Esophagus (tissue), 2 donors: ENCODE measurements at regions not wholly inside any gene's neighbourhood (a gene's known extent, or its start where the extent isn't known, plus 50 kb on each side); places are given as distances from the start of the nearest gene placed in this dataset.
"Not testable (repeated sequence)": the region's sequence is repeated elsewhere in the genome, so short reads cannot be mapped to it uniquely, and the experiment has no call there.

Experiments
- H3K27ac ChIP-seq, 2 donors: one replicate each; pipeline ENCODE4 v1.5.1; 2013; ENCODE audit warnings: low read depth in 2 of 2, mild to moderate bottlenecking in 2 of 2, inconsistent platforms in 1 of 2, low read length in 1 of 2, moderate library complexity in 1 of 2
- H3K27me3 ChIP-seq, 2 donors: one replicate each; pipeline ENCODE4 v1.6.1; 2013; ENCODE audit warnings: low read length in 2 of 2, control low read depth in 1 of 2, mild to moderate bottlenecking in 1 of 2; ENCODE audit not compliant: insufficient read depth in 2 of 2, control insufficient read depth in 1 of 2
- H3K36me3 ChIP-seq, 2 donors: one replicate each; pipeline ENCODE4 v1.6.1; 2013; ENCODE audit warnings: low read length in 1 of 2; ENCODE audit not compliant: control insufficient read depth in 2 of 2, insufficient read depth in 2 of 2
- H3K4me1 ChIP-seq, 2 donors: one replicate each; pipeline ENCODE4 v1.6.1; 2013; ENCODE audit warnings: low read length in 1 of 2; ENCODE audit not compliant: control insufficient read depth in 2 of 2, insufficient read depth in 2 of 2
- H3K4me3 ChIP-seq, 2 donors: one replicate each; pipeline ENCODE4 v1.5.1; 2013; ENCODE audit warnings: low read length in 2 of 2, mild to moderate bottlenecking in 2 of 2, low read depth in 1 of 2, moderate library complexity in 1 of 2
- H3K9me3 ChIP-seq, 2 donors: one replicate each; pipeline ENCODE4 v1.6.1; 2013; ENCODE audit warnings: mild to moderate bottlenecking in 2 of 2, low read depth in 1 of 2, low read length in 1 of 2, moderate library complexity in 1 of 2; ENCODE audit not compliant: control insufficient read depth in 2 of 2, insufficient read depth in 1 of 2
- WGBS, 2 donors: extraction: QIAGEN DNeasy Blood & Tissue Kit; methylation state at CpG; one replicate each; pipeline ENCODE4 v1.1.7; 2013; 5-methylcytosine and 5-hydroxymethylcytosine counted together
- donor health status: healthy with polysubstance abuse.
- donor health status: Bipolar disorder and iron deficiency.

DNA sequence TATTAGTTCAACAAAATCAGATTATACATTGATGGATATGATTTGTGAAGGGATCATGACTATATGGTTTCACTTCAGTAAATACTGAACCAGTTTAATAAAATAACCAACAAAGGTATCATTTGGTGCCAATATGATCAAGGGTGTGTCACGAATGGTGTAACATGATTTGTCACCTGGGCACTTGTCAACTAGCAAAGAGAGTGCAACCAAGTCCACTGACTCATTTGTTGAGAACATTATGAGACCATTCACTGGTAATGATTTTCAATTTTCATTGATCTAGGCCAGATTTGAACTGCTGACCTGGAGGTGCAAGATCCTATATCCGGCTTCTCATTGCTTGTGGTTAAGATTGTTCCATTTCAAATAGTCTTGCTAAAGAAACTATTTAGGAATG, 1037.9 kb downstream of the ROBO2 start:
- no peaks in the 10 kb centered on the region for H3K27me3 ChIP-seq
- no peaks in the 10 kb centered on the region for H3K4me1 ChIP-seq
- no peak overlapping the region for H3K4me3 ChIP-seq
- no peaks in the 10 kb centered on the region for H3K9me3 ChIP-seq
- no peak overlapping the region for H3K27ac ChIP-seq
- 79 to 82% methylated on average over 2 of the region's 2 CpGs for WGBS, 2 donors
- no peaks in the 10 kb centered on the region for H3K36me3 ChIP-seq

DNA sequence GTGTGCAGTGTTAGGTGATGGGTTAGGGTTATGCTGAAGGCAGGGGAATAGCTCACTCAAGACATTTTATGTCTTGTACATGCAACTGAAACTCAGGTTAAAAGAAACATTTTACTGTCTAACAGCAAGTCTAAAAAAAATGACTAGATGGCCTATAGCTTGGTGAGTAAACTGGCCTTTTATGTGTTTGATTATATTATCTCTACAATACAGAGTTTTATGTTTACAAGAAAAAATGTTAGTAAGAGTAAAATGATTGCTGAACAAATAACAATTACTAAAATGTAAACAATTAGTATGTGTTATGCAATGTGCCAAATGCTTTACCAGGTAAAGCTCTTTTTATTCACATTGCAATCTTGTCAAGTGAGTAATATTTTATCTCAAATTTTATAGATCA, 1039.6 kb downstream of the ROBO2 start:
- Histone ChIP-seq H3K27ac (no peak overlapping the region), H3K36me3 (no peaks in the 10 kb centered on the region), H3K4me1 (no peaks in the 10 kb centered on the region), H3K4me3 (no peak overlapping the region), H3K27me3 (no peaks in the 10 kb centered on the region), H3K9me3 (no peaks in the 10 kb centered on the region)

DNA sequence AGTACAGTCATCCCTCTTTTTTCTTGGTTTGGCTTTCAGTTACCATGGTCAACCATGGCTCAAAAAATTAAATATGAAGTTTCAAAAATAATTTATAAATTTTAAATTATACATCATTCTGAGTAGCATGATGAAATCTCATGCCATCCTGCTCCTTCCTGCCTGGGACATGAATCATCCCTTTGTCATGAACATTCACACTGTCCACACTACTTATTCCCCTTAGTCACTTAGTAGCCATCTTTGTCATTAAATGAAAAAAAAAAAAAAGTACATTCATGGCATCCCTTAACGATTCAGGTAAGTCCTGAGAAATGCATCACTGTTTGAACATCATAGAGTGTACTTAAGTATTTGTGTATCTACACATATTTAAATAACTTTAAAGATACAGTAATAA, 1046.3 kb downstream of the ROBO2 start:
- H3K4me3 ChIP-seq: no peak overlapping the region
- H3K27ac ChIP-seq: no peak overlapping the region
- H3K9me3 ChIP-seq: no peaks in the 10 kb centered on the region
- no peaks in the 10 kb centered on the region for H3K4me1 ChIP-seq
- H3K36me3 ChIP-seq: no peaks in the 10 kb centered on the region
- H3K27me3 ChIP-seq: no peaks in the 10 kb centered on the region
- 77 to 82% methylated on average over 1 of the region's 1 CpG for WGBS, 2 donors

DNA sequence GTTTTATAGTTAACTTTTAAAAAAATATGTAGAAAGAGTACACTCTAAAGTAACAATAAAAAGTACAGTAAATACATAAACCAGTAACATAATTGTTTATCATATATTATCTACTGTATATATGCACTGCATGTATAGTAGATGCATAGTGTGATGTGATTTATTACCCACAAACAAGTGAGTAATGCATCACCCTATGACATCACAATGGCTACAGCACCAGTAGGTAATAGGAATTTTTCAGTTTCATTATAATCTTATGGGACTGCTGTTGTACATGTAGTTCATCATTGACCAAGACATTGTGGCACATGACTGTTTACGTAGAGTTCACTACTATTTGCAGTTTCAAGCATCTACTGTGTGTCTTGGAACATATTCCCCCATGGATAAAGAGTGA, 1047.2 kb downstream of the ROBO2 start:
- Histone ChIP-seq H3K27ac (no peak overlapping the region), H3K4me1 (no peaks in the 10 kb centered on the region), H3K9me3 (no peaks in the 10 kb centered on the region), H3K27me3 (no peaks in the 10 kb centered on the region), H3K4me3 (no peak overlapping the region), H3K36me3 (no peaks in the 10 kb centered on the region)
- WGBS, 2 donors: 82 to 84% methylated on average over 1 of the region's 1 CpG

DNA sequence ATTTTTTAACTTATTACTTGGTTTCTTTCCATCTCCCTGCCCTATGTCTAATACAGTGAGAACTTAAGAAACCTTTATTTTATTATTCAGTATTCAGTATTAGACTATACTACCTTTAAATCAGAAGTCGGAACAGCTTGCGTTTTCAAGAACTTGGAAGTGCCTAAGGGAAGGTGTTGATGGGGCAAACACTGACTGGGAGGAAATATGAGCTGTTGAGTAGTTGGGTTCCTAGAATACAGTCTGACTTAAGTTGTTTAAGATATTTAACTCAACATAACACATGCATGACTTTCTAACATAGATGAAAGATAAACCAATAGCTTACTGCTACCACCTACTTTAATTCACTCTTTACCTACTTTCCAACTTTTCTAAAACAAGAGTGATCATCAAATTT, 1048.1 kb downstream of the ROBO2 start:
- WGBS, 2 donors: 95 to 97% methylated on average over 2 of the region's 2 CpGs
- Histone ChIP-seq H3K27ac (no peak overlapping the region), H3K4me1 (no peaks in the 10 kb centered on the region), H3K36me3 (no peaks in the 10 kb centered on the region), H3K27me3 (no peaks in the 10 kb centered on the region), H3K4me3 (no peak overlapping the region), H3K9me3 (no peaks in the 10 kb centered on the region)

DNA sequence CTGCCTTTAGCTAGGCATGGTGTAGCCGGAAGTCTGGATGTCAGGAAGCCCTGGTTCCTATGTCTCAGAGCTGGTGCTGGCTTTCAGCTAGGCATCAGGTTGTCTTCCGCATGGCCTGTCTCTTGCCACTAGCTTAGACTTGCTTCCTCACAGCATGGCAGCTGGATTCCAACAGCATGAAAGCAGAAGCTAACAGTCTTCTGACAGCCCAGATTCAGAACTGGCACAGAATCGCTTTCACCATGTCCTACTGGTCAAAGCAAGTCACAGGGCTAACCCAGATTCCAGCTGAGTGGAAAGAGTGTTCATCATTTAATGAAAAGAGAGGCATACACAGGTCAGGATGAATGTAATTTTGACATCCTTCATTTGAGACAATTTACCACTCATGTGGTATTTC, 1050.5 kb downstream of the ROBO2 start:
- Histone ChIP-seq H3K27me3 (no peaks in the 10 kb centered on the region), H3K4me3 (no peak overlapping the region)
- 91 to 94% methylated on average over 3 of the region's 3 CpGs for WGBS, 2 donors

DNA sequence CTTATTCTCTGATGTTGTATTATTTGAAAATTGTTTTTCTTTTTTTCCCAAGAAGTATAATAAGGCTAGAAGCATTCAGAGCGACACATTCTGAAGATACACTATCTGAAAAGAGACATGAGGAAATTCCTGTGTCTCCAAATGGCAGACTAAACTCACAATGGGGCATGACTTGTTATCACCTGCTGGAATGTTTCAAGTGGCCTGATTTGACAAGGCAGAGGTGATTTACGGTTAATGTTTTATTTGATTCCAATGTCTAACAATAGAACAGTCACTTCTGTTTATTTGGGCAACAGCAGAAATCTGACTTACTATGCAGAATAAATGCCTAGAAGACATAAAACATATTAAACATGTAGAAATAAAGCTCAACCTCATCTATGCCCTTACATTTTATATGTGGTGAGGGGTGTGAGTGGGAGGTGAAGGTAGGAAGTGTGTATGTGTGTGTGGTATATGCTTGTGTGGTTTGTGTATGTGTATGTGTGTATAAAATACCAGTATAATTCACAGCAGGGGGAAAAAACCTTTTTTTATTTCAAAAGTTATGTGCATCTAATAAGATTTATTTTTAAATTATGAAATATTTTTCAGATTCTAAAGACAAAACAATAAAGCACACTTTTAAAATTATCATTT, 1051.7 kb downstream of the ROBO2 start:
- H3K27me3 ChIP-seq: no peaks in the 10 kb centered on the region
- H3K9me3 ChIP-seq: no peaks in the 10 kb centered on the region
- H3K27ac ChIP-seq: no peak overlapping the region
- H3K4me1 ChIP-seq: no peaks in the 10 kb centered on the region
- H3K4me3 ChIP-seq: no peak overlapping the region
- 50 to 52% methylated on average over 2 of the region's 2 CpGs for WGBS, 2 donors
- H3K36me3 ChIP-seq: no peaks in the 10 kb centered on the region

More for the DNA sequence above, 1050.5 kb downstream of the ROBO2 start:
- no peaks in the 10 kb centered on the region for H3K36me3 ChIP-seq
- H3K4me1 ChIP-seq: no peaks in the 10 kb centered on the region
- no peak overlapping the region for H3K27ac ChIP-seq
- no peaks in the 10 kb centered on the region for H3K9me3 ChIP-seq

DNA sequence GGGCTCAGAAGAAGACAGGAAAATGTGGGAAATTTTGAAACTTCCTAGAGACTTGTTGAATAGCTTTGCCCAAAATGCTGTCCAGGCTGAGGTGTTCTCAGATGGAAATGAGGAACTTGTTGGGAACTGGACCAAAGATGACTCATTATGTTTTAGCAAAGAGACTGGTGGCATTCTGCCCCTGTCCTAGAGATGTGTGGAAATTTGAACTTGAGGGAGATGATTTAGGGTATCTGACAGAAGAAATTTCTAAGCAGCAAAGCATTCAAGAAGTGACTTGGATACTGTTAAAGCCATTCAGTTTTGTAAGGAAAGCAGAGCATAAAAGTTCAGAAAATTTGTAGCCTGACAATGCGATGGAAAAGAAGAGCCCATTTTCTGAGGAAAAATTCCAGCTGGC, 1052.7 kb downstream of the ROBO2 start:
- not testable (repeated sequence) for H3K27ac ChIP-seq, H3K4me1 ChIP-seq, H3K27me3 ChIP-seq, H3K4me3 ChIP-seq, H3K36me3 ChIP-seq, H3K9me3 ChIP-seq
- 84 to 92% methylated on average over 1 of the region's 1 CpG for WGBS, 2 donors

DNA sequence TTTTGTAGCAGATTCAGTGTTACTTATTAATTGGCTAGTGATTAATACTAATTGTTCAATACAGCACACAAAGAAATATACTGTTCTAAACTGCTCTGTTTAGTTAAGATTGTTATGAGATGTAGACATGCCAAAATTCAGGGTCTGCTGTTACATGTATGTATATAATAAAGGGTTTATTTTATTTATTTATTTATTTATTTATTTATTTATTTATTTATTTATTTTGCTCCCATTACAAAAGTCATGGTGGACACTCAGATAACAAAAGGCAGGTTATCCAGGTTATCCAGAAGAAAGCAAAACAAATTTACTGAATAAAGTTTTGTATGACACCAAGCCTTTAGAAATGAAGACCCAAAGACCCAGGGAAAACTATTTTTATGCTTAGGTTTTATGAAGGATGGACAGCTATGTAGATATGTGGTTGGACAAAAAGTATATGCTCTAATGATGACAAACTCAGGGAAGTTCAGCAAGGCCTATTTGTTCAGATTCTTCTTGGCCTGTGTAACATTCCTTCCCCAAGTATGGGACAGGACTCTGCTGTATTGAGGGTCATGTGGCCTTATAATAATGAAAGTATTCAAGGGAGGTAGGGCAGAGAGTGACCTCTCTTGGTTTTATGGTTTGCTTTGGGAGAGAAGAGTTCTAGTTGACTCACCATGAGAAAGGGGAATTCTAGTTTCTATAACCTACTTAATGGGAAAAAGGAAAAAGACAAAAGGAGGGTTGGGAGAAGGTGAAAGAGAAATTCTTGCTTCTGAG, 1056.8 kb downstream of the ROBO2 start:
- no peaks in the 10 kb centered on the region for H3K36me3 ChIP-seq
- H3K4me3 ChIP-seq: no peak overlapping the region
- no peaks in the 10 kb centered on the region for H3K4me1 ChIP-seq
- H3K27me3 ChIP-seq: no peaks in the 10 kb centered on the region
- H3K27ac ChIP-seq: no peak overlapping the region
- no peaks in the 10 kb centered on the region for H3K9me3 ChIP-seq

DNA sequence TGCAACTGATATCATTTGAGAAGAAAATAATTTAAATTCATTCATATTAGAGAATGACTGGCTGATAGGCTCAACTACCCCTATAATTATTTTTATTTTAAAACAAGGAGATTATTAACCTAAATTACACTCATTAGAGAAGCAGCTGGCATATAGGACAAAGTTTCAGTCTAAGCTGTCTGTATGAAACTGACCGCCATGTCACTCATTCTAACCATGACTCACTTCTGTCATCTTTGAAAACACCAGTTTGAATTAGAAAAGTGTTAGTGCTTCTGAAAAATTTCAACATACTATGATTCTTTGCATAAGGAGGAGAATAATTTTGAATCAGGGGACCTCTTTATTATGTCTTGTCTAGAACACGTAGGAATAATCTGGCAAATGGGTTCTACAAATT, 1058.5 kb downstream of the ROBO2 start:
- H3K9me3 ChIP-seq: no peaks in the 10 kb centered on the region
- H3K27ac ChIP-seq: no peak overlapping the region
- H3K4me1 ChIP-seq: no peaks in the 10 kb centered on the region
- no peaks in the 10 kb centered on the region for H3K27me3 ChIP-seq
- no peaks in the 10 kb centered on the region for H3K36me3 ChIP-seq
- whole genome bisulfite sequencing, 2 donors: 87 to 94% methylated on average over 2 of the region's 2 CpGs
- no peak overlapping the region for H3K4me3 ChIP-seq
